ENCODE measurements at regions not wholly inside any gene's neighbourhood (a gene's known extent, or its start where the extent isn't known, plus 50 kb on each side); places are given as distances from the start of the nearest gene placed in this dataset.

- Mint-ChIP-seq H3K27ac (no peak overlapping the region), H3K4me3 (ENCODE audit: low read depth) (no peak overlapping the region), H3K4me1 (ENCODE audit: low read depth) (peaks cover 29% of the 10 kb centered on the region), H3K9me3 (ENCODE audit: low read depth) (no peaks in the 10 kb centered on the region), H3K36me3 (ENCODE audit: insufficient read depth) (no peaks in the 10 kb centered on the region), H3K27me3 (peaks cover 4% of the 10 kb centered on the region)
- TF ChIP-seq CTCF (IDR thresholded peaks at IDR 0.05; ENCODE audit: unreplicated experiment), result no peak
- DNase-seq (ENCODE audit: low spot score, unreplicated experiment), result no peak
These were observed 99.1 kb downstream of the ENC1 start for GRCh38 chr5:74541381-74541781.

GRCh38 chr5:74540622-74541021 lies 99.9 kb downstream of the ENC1 start:
- H3K27me3 Mint-ChIP-seq, result peaks cover 4% of the 10 kb centered on the region
- H3K9me3 Mint-ChIP-seq (ENCODE audit: low read depth), result no peaks in the 10 kb centered on the region
- no peak overlapping the region for H3K4me3 Mint-ChIP-seq (ENCODE audit: low read depth)
- H3K36me3 Mint-ChIP-seq (ENCODE audit: insufficient read depth), result no peaks in the 10 kb centered on the region
- H3K4me1 Mint-ChIP-seq (ENCODE audit: low read depth), result peaks cover 32% of the 10 kb centered on the region
- TF ChIP-seq CTCF (IDR thresholded peaks at IDR 0.05; ENCODE audit: unreplicated experiment), result no peak
- DNase-seq (ENCODE audit: low spot score, unreplicated experiment), result no peak
- H3K27ac Mint-ChIP-seq, result no peak overlapping the region

- H3K9me3 Mint-ChIP-seq (ENCODE audit: low read depth), result no peaks in the 10 kb centered on the region
- H3K4me3 Mint-ChIP-seq (ENCODE audit: low read depth), result no peak overlapping the region
These were observed 100.5 kb downstream of the ENC1 start for GRCh38 chr5:74539986-74540385.

GRCh38 chr5:74538206-74538661 lies 102.3 kb downstream of the ENC1 start:
- DNase-seq (ENCODE audit: low spot score, unreplicated experiment), result no peak
- Mint-ChIP-seq H3K27me3 (peaks cover 4% of the 10 kb centered on the region), H3K4me1 (ENCODE audit: low read depth) (peaks cover 19% of the 10 kb centered on the region), H3K27ac (no peak overlapping the region), H3K36me3 (ENCODE audit: insufficient read depth) (peaks cover 10% of the 10 kb centered on the region), H3K4me3 (ENCODE audit: low read depth) (no peak overlapping the region), H3K9me3 (ENCODE audit: low read depth) (peaks cover 11% of the 10 kb centered on the region)
- no peak for TF ChIP-seq CTCF (IDR thresholded peaks at IDR 0.05; ENCODE audit: unreplicated experiment)

More at GRCh38 chr5:74539986-74540385, 100.5 kb downstream of the ENC1 start:
- H3K27ac Mint-ChIP-seq, result no peak overlapping the region
- DNase-seq (ENCODE audit: low spot score, unreplicated experiment), result no peak
- H3K36me3 Mint-ChIP-seq (ENCODE audit: insufficient read depth), result no peaks in the 10 kb centered on the region
- TF ChIP-seq CTCF (IDR thresholded peaks at IDR 0.05; ENCODE audit: unreplicated experiment), result no peak
- H3K27me3 Mint-ChIP-seq, result peaks cover 4% of the 10 kb centered on the region
- peaks cover 32% of the 10 kb centered on the region for H3K4me1 Mint-ChIP-seq (ENCODE audit: low read depth)

GRCh38 chr5:74536658-74537057 lies 103.9 kb downstream of the ENC1 start:
- peaks cover 15% of the 10 kb centered on the region for H3K4me1 Mint-ChIP-seq (ENCODE audit: low read depth)
- peaks cover 19% of the 10 kb centered on the region for H3K9me3 Mint-ChIP-seq (ENCODE audit: low read depth)
- H3K4me3 Mint-ChIP-seq (ENCODE audit: low read depth), result no peak overlapping the region
- H3K27ac Mint-ChIP-seq, result no peak overlapping the region
- peaks cover 12% of the 10 kb centered on the region for H3K36me3 Mint-ChIP-seq (ENCODE audit: insufficient read depth)
- H3K27me3 Mint-ChIP-seq, result no peaks in the 10 kb centered on the region
- TF ChIP-seq CTCF (IDR thresholded peaks at IDR 0.05; ENCODE audit: unreplicated experiment), result no peak
- DNase-seq (ENCODE audit: low spot score, unreplicated experiment), result no peak
